Hepatocyte (in vitro differentiated cells): ENCODE measurements at regions not wholly inside any gene's neighbourhood (a gene's known extent, or its start where the extent isn't known, plus 50 kb on each side); places are given as distances from the start of the nearest gene placed in this dataset.

Source experiments
- EZH2 ChIP-seq: fragments of 200-600 bp; sonication (generic); IDR thresholded peaks from 2 replicates; pipeline ENCODE4 v1.6.1; 2016; ENCODE audit warnings: antibody characterized with exemption, mild to moderate bottlenecking, borderline replicate concordance
- EZH2phosphoT487 ChIP-seq: fragments of 200-600 bp; sonication (generic); IDR thresholded peaks from one replicate; pipeline ENCODE4 v1.6.1; 2018; ENCODE audit warnings: antibody characterized with exemption, mild to moderate bottlenecking, low read depth, moderate library complexity; ENCODE audit not compliant: unreplicated experiment, severe bottlenecking

DNA sequence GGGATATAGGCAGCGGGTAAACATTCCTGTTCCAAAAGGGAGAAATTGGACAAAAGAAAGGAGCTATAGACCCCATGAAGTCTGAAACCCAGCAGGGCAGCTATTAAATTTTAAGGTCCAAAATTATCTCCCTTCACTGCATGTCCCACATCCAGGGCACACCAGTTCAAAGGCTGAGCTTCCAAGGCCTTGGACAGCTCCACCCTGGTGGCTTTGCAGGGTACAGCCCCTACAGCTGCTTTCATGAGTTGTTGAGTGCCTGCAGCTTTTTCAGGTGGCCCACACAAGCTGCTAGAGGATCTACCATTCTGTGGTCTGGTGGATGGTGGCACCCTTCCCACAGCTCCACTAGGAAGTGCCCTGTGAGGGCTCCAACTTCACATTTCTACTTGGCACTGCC is 662.5 kb upstream of the PKN2 start:
- no peak for TF ChIP-seq EZH2phosphoT487
- no peak for TF ChIP-seq EZH2
